GM21619 (cell line): ENCODE measurements at regions not wholly inside any gene's neighbourhood (a gene's known extent, or its start where the extent isn't known, plus 50 kb on each side); places are given as distances from the start of the nearest gene placed in this dataset.

ENCODE experiments used
- ATAC-seq: cut with Tn5 transposase; IDR thresholded peaks from one replicate; pipeline ENCODE4 v1.9.1; 2021; ENCODE audit not compliant: unreplicated experiment

DNA sequence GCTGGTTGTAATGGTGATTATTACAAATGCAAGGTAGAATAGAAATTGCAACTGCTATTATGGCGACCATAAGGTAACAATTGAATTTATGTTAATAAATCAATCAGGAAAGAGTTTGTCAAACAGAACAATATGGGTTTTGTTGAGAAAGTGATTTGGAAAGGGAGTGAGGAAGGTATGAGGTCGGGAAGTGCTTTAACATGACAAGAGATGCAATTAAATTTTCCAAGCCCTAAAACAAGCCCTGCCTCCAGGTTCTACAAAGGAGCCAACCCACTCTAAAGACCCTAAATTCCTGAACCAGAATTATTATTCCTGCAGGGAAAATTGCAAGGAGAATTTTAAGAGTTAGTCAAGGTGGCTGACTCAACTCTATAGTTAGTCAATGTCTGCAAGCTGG lies 363.7 kb downstream of the BMPER start:
- ATAC-seq: no peak

DNA sequence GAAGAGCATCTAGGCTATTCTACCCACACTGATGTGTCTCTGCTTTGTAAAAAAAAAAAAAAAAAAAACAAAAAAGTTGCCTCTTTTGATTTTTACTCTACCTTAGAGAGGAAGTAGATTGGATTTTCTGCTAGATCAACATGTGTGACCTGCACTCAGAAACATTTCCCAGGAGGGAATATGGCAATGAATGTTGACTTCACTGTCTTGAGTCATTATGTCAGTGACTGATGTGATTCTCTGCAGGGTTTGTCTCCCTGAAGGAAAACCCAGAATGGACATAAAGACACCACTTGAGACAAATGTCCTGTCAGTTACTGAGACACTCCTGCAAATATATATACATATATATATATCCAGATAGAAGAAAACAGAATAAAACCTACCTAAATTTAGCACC lies 370.3 kb downstream of the BMPER start:
- no peak for ATAC-seq

DNA sequence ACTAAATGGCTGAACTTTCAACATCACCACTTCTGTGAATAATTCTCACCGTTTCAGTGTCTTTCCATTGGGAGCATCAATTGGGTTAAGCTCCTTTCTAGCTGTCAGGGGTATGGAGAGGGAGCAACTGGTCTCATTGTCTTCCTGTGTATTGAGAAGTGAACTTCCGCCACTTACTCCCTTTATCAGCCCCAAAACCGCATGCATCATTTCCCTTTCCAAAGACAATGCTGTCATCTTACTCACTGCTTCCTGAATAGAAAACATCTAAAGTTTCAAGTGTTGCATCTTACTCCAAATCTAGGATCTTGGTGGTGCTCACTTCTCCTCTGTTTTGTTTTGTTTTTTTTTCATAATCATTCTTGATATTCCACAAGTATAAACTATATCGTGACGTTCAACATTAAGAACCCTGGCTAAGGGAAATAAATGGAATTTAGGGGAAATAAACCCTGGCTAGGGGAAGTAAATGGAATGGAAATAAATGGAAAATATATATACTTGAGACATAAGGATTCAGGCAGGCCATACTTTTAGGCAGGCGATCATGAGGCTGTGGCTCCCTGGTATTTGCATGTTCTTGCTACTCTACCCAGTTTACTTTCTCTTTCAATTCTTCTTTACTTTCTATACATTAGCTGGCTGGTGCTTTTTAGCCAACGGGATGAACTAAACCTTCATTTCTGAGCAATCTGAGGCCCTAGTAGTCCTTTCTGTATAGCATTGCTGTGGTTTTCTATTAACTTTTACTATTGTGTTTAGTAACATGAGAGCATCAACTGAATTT lies 371.9 kb downstream of the BMPER start:
- peak; percentile 73 for ATAC-seq

DNA sequence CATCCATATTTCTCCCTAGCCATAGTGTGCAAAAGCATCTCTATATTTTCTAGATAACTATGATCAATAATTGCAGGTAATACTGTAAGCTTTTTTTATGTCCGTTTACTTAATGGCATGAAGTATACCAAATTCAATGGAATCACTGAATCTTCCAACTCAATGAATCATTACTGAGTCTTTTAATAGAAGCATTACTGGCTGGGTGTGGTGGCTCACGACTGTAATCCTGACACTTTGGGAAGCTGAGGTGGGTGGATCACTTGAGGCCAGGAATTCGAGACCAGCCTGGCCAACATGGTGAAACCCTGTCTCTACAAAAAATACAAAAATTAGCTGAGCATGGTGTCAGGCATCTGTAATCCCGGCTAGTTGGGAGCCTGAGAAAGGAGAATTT lies 372.5 kb downstream of the BMPER start:
- no peak for ATAC-seq

DNA sequence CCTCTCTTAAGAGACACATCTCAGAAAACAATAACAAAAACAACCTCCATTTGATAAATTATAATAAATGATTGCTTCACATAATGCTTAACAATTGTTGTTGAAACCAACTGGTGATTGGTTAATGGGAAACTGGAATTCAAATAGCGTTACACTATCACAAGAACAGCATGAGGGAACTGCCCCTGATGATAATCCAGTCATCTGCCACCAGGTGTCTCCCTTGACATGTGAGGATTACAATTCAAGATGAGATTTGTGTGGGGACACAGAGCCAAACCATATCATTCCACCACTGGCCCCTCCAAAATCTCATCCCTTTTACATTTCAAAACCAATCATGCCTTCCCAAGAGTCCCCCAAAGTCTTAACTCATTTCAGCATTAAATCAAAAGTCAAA lies 375.9 kb downstream of the BMPER start:
- no peak for ATAC-seq

DNA sequence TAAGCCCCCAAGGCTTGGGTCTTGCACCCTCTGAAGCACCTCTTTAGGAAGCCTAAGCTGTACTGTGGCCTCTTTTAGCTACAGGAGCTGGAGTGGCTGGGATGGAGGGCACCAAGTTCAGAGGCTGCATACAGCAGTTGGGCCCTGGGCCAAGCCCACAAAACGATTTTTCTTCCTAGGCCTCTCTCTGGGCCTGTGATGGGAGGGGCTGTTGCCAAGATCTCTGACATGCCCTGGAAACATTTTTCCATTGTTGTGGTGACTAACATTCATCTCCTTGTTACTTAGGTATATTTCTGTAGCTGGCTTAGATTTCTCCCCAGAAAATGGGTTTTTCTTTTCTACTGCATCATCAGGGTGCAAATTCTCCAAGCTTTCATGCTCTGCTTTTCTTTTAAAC lies 375.7 kb upstream of the NPSR1 start:
- no peak for ATAC-seq

DNA sequence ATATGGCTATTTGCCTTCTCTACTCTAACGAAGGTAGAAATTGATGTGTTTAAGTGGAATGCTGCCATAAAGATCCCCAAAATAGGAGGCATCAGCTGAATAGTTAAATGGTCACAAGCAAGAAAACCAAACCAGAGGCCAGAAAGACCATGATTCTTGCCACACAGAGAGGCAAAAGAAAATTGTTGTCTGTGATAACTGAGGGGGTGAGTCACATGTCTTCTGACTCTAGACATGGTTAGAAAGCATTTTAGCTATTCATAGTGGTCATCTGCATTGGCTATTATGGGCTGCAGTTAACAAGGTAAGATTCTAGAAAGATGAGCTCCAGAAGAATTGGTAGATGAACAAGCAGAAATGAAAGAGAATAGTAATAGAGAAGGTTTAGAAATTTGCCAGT lies 361.4 kb upstream of the NPSR1 start:
- no peak for ATAC-seq

DNA sequence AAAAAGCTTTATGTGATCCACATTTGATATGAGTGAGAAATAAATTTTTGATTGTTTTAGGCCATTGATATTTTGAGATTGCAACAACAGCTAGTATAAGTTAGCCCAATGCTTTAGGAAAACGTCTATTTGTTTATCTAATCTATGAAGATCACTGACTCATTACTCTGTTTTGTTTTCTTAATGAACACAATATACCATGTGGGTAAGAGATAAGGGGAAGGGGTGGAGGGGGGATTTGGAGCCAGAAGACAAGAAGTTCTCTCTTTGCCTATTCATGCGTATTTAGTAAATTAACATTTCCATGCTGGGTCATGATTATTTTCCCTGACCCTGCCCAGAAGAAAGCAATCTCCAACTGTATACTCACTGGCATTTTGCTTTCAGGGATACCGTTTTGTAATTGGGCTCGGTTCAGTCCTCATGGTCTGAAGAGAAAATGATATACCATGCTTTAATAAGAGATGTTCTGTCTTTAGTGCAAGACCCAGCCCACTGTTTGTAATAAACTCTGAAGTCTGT lies 359.5 kb upstream of the NPSR1 start:
- no peak for ATAC-seq

DNA sequence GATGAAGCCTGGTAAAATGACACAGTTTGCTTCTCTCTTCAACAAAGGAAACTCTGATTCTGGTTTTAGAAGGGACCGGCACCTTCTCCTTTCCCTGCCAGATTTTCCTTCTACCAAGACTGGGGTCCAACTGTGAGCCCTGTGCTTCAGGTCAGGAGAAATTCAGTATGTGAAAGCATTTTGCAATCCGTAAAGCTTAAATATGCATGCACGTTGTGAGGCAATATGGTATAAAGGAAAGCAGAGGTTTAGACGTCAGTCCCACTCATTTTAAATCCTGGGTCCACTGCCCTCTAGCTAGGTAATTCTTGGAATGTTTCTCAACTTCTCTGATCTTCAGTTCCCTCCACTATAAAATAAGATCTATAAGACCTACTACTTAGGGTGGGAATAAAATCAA lies 359.0 kb upstream of the NPSR1 start:
- no peak for ATAC-seq

DNA sequence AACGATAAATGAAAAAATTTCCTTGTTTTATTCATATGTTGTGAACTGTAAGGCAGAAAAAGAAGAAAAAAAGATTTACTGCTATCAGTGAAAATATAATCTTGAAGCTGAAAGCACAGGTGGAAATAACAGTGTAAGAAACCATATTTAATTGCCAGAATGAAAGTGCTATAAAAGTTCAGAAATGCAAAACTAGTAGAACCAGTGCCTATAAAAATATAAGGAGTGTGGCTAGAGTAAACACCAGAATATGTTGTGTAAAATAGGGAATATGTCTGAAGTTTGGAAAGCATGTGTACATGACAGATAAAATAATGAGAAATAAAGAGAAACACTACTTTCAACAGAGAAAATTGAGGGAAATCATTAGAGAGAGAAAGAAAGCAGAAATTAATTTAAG lies 350.5 kb upstream of the NPSR1 start:
- no peak for ATAC-seq

DNA sequence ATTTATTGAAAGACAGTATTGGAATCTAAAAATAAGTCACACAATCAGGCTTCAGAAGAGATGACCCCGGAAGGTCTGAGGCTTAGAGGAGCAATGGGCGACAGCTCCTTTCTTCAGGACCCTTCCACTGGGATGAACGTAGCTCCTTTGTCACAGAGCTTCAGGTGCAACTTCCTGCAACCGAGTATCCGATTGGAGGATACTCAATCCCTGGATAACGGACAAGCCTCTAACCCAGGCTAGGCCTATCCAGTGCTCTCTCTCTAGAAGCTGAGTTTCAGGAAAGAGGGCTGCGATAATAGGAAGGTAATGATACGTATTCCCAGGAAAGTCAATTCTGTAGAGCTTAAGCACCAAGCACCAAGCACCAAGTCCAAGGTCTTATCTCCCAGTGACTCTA lies 349.4 kb upstream of the NPSR1 start:
- no peak for ATAC-seq

DNA sequence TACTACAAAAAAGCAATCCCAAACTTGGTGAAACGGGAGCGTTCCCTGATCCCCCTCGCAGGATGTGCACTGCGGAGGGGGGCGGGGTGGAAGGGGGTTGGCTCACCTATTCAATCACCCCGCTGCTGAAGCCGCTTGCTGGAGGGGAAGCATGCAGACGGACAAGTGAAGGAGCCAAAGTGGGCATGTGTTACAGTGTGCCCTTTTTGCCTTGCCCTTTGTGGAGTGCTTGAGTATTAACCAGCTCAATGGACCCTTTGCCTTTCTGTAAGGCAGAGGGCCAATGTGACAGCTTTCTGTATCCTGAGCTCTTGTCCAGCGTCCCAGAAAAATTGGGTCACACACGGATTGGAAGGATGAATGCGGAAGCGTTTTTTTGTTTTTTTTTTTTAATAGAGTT lies 348.9 kb upstream of the NPSR1 start:
- no peak for ATAC-seq

DNA sequence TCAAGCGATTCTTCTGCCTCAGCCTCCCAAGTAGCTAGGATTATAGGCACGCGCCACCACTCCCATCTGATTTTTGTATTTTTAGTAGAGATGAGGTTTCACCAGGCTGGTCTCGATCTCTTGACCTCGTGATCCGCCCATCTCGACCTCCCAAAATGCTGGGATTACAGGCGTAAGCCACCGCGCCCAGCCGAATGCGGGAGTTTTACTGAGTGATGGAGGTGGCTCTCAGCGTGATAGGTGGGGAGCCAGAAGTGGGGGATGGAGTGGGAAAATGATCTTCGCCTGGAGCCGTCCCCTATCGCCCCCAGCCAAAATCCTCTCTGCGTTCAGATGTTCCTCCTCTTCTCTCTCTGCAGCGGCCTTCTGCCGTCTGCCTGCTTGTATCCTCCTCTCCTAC lies 348.4 kb upstream of the NPSR1 start:
- ATAC-seq: no peak

DNA sequence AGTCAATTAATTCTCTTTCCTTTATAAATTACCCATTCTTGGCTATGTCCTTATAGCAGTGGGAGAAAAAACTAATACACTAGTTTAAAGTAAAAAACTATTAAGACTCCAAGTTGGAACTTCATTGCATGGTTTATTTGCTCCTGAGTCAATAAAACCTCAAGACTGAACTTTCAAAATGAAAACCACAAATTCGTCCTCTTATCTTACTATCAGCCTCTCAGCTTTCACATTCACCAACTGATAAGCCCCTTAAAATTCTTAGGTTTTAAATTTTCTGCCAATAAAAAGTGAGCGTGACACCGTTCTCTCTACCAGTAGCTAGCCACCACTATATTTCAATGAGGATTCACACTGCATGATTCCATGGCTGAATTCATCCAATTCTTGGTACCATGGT lies 346.4 kb upstream of the NPSR1 start:
- no peak for ATAC-seq

DNA sequence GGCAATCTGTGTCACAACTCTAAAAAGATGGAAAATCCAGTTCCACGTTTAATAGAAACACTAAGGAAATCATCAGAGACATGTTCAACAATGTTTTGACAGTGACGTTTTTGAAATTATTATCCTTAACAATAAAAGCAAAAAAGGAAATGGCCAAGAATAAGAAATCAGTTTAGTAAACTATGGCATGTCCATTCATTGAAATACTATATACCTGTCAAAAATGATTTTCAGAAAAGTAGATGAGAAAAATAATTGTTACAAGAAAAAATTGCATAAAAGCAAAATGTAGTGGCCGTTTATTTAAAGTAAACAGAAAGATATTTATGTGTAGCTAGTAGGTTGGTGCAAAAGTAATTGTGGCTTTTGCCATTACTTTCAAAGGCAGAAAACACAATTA lies 345.4 kb upstream of the NPSR1 start:
- no peak for ATAC-seq

DNA sequence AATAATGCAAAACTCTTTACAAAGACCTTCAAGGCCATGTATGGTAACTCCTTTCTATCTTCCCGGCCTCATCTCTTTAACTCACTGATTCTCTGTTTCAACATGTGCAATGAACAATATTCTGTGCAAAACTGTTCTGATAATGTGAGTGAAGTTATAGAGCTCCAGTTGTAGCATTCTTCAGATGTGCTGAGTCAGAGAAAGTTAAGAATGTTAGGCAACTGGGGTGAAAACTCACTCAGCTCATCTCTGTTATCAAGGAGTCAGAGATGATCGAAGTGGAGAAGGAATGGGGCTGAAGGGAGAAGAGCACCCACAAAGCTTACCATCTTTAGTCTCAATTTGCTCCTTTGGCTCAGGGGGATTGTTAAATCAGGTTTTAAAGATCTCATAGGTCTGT lies 344.7 kb upstream of the NPSR1 start:
- ATAC-seq: no peak

DNA sequence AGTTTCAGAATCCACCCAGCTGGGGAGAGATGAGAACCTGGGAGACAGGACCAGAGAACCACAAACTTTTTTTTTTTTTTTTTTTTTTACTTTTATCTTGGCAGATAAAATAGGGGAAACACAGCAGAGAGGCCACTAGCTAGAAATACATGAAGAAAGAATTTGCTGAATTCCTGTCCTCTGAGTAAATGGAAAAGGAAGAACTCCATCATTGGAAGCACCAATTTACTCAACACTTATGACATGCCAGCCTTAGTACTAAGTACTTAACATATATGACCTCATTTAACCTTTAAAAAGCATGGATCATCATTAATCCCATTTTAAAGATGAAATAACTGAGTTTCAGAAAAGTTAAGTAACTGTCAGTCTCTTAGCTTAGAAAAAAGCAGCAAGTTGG lies 343.0 kb upstream of the NPSR1 start:
- no peak for ATAC-seq

DNA sequence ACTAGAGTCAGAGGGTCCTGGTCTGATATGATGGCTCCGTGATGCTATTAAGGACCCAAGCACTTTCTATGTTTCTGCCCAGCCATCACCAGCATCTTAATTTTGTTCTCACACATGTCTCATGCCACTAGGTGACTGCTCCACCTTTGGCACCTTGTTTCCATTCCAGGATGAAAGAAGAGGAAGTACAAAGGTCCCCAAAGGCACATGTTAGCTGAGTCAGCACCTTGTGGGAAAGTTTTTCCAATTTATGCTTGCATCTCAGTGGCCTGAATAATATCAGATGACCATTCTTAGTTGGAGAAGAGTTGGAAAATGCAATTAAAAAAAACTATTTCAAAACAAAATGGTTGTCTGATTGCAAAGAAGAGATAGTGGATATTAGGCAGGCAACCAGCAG lies 341.0 kb upstream of the NPSR1 start:
- no peak for ATAC-seq

DNA sequence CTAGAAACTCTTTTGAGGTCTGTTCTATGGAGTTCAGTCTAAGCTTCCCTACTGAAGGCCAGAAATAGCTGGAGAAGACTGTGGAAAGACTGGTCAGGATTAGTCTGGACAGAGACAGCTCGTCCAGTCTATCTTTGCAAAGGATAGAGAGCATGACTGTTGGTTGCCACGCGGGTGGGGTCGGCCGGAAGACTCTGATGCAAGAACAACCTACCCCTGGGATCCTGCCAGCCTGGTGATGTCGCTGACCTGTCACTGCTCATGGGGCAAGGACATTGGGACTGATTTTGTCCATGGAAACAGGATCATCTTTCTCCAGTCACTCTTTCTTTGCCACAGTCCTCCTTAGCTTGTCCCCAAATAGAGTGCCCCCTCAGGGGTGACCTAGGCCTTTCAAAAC lies 337.6 kb upstream of the NPSR1 start:
- no peak for ATAC-seq

DNA sequence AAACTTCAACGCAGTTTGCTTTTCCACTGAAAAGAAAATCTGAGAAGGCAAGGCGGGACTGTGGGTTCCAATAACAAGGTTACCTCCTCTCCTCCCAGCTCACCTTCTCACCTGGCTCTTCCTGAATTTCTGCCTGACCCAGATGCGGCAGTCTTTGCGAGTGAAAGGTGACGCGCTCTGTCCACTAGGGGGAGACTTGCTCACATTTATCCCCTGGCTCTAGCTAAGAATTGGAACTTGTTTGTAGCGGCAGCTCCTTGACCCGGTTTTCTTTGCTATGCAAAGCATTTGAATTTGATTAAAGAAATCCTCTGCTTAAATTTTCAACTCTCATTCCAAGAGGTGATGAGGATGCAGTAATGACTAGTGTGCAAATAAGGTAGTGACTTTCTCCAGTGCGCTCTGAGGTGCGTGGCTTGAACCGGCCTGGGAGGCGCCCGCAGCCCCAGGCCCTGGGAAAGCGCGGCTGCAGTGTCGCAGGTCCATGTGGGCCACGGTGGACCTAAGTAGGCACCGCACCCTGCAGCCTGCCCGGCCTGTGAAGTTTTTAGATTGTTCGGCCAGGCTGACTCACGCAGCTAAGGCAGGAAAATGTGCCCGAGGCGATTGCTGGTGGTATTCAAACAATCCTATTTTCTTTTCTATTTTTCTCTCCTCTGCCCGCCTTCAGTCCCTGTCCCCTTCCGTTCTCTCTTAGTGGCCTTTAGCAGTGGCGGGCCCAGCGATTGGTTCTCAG lies 336.9 kb upstream of the NPSR1 start:
- ATAC-seq: peak; percentile 91

DNA sequence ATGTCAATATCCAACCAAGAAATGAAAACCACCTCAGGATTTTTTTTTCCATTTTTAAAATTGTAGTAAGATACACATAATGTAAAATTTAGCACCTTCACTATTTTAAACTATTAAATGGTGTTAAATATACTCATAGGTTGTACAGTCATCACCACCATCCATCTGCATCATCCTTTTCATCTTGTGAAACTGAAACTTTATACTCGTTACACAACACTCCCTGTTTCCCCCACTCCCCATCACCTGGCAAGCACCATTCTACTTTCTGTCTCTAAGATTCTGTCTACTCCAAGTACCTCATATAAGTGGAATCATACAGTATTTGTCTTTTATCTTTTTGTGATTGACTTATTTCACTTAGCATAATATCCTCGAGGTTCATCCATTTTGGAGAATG lies 335.2 kb upstream of the NPSR1 start:
- ATAC-seq: no peak

DNA sequence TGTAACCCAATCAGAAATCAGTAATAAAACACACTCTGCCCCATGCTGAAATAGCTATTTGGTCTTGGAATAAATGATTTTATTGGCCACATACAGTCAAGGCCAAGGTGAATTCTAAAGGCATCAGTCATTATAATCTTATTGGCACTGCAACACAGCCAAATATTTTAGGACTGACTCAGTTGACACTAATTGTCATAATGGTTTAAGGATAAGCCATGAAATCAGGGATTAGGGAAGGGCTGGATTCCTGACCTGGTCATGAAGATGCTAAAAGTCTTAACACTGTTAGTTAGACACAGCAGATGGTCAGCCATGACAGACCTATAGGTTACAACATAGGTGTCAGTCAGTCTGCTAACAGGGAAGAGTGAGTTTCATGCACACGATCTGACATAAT lies 330.3 kb upstream of the NPSR1 start:
- no peak for ATAC-seq

DNA sequence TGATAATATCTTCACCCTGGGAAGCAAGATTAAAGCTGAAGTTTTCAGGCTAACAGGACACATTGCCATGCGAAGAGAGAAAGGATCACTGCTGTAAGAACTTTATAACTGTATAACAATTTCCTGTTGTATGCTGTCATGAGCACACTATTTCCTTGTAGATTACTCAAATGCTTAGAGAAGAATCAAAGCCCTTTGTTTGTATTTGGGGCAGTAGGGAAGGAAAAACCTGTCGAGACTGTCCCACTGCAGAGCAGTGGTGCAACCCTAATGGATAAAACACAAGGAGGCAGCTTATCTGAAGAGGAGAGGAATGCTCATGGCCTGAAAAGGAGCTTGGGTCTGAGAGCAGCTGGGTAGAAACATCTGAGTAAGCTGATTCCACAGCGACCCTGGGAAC lies 327.7 kb upstream of the NPSR1 start:
- no peak for ATAC-seq
